H1 (cell line): ENCODE measurements at regions not wholly inside any gene's neighbourhood (a gene's known extent, or its start where the extent isn't known, plus 50 kb on each side); places are given as distances from the start of the nearest gene placed in this dataset.

Experiments
- ATF3 ChIP-seq: IDR thresholded peaks from 2 replicates; pipeline ENCODE4 v1.6.1; 2011; ENCODE audit warnings: low read depth, mild to moderate bottlenecking, low read length; ENCODE audit not compliant: insufficient read depth
- CBX8 ChIP-seq: fragments of 300-800, 300-1000 bp; sonication (generic); IDR thresholded peaks from 2 replicates; pipeline ENCODE4 v1.7.1; 2016; ENCODE audit warnings: low read depth, low read length, borderline replicate concordance
- CHD7 ChIP-seq: fragments of 300-600 bp; sonication (generic); IDR thresholded peaks from 2 replicates; pipeline ENCODE4 v1.7.1; 2012; ENCODE audit warnings: low read length, moderate library complexity, mild to moderate bottlenecking, inconsistent platforms; ENCODE audit not compliant: insufficient replicate concordance
- EZH2 ChIP-seq: fragments of 200-600 bp; sonication (generic); IDR thresholded peaks from 2 replicates; pipeline ENCODE4 v1.7.1; 2012; ENCODE audit warnings: low read depth, mild to moderate bottlenecking, moderate library complexity, low read length, inconsistent platforms; ENCODE audit not compliant: severe bottlenecking
- GTF2F1 ChIP-seq: IDR thresholded peaks from 2 replicates; pipeline ENCODE4 v1.6.1; 2012; ENCODE audit warnings: low read depth, low read length, improper control_type of control experiment, borderline replicate concordance
- HDAC6 ChIP-seq: IDR thresholded peaks from one replicate; pipeline ENCODE4 v1.7.1; 2012; ENCODE audit warnings: low read depth, mild to moderate bottlenecking, inconsistent platforms, low read length, moderate library complexity
- NANOG ChIP-seq: IDR thresholded peaks from 2 replicates; pipeline ENCODE4 v1.6.1; 2011; ENCODE audit warnings: low read length, low read depth, mild to moderate bottlenecking, inconsistent platforms; ENCODE audit not compliant: insufficient read depth, poor library complexity, severe bottlenecking
- NRF1 ChIP-seq: IDR thresholded peaks from 2 replicates; pipeline ENCODE4 v1.6.1; 2011; ENCODE audit warnings: mild to moderate bottlenecking, low read depth, low read length, improper control_type of control experiment
- SIRT6 ChIP-seq: IDR thresholded peaks from one replicate; pipeline ENCODE4 v1.7.1; 2012; ENCODE audit warnings: low read length, inconsistent platforms
- SIX5 ChIP-seq: IDR thresholded peaks from 2 replicates; pipeline ENCODE4 v1.6.1; 2011; ENCODE audit warnings: mild to moderate bottlenecking, low read depth, low read length
- TAF7 ChIP-seq: optimal IDR thresholded peaks from 2 replicates; pipeline ENCODE3; 2011; ENCODE audit warnings: low read depth, mild to moderate bottlenecking, inconsistent platforms, low read length, moderate library complexity, borderline replicate concordance

GRCh38 chr11:127926721-127927120 is 660.6 kb downstream of the ETS1 start (continued):
- TF ChIP-seq CHD7 (no peak), NANOG (no peak), SIX5 (no peak), HDAC6 (no peak), GTF2F1 (no peak), NRF1 (no peak), SIRT6 (no peak), ATF3 (no peak), TAF7 (no peak), EZH2 (no peak), CBX8 (no peak)
